CD4-positive, alpha-beta T cell (primary cell): ENCODE measurements at regions not wholly inside any gene's neighbourhood (a gene's known extent, or its start where the extent isn't known, plus 50 kb on each side); places are given as distances from the start of the nearest gene placed in this dataset.

Source experiments
- ATAC-seq: fragments of 200-7000 bp; cut with Tn5 transposase; one replicate; pipeline ENCODE4 v1.10.0; 2022; ENCODE audit warnings: mild to moderate bottlenecking; ENCODE audit not compliant: poor library complexity
- CTCF ChIA-PET: fragments of 350-600 bp; sonication (Branson Sonifier 250); formaldehyde crosslinking; loops from one replicate; lab custom pipeline; 2021; ENCODE audit warnings: antibody characterized with exemption, inconsistent platforms; lab: Charles Lee
- POLR2A ChIA-PET: fragments of 350-600 bp; sonication (Branson Sonifier 250); formaldehyde crosslinking; loops from one replicate; lab custom pipeline; 2021; ENCODE audit warnings: antibody characterized with exemption, inconsistent platforms; lab: Charles Lee
- DNase-seq, 14 experiments: peaks; one replicate each; pipeline ENCODE4 v3.0.0-alpha.2; 2013 to 2020; ENCODE audit warnings: mixed read lengths in 2 of 14
- H3K27ac ChIP-seq, 2 donors: one replicate each; pipeline versions ENCODE4 v1.5.1 to v1.7.0; 2013; ENCODE audit warnings: low read length in 2 of 2, low read depth in 1 of 2, mild to moderate bottlenecking in 1 of 2
- H3K27me3 ChIP-seq, 2 experiments: 1 replicate in 1 of 2; 2 replicates in 1 of 2; pipeline versions ENCODE4 v1.6.1 to v1.7.0; 2013; ENCODE audit warnings: low read length in 2 of 2, control low read depth in 1 of 2, mild to moderate bottlenecking in 1 of 2, moderate library complexity in 1 of 2; ENCODE audit not compliant: insufficient read depth in 2 of 2, control insufficient read depth in 1 of 2
- H3K36me3 ChIP-seq: one replicate; pipeline ENCODE4 v1.6.1; 2013; ENCODE audit warnings: low read length, control low read depth; ENCODE audit not compliant: insufficient read depth
- H3K4me1 ChIP-seq: one replicate; pipeline ENCODE4 v1.6.1; 2013; ENCODE audit warnings: low read length, control low read depth; ENCODE audit not compliant: insufficient read depth
- H3K4me3 ChIP-seq: one replicate; pipeline ENCODE4 v1.5.1; 2013; ENCODE audit warnings: mild to moderate bottlenecking, low read length, moderate library complexity
- H3K9me3 ChIP-seq, 2 experiments: 1 replicate in 1 of 2; 2 replicates in 1 of 2; pipeline versions ENCODE4 v1.6.1 to v1.7.0; 2013; ENCODE audit warnings: low read length in 2 of 2, mild to moderate bottlenecking in 2 of 2, control low read depth in 1 of 2, moderate library complexity in 1 of 2; ENCODE audit not compliant: control insufficient read depth in 1 of 2, insufficient read depth in 1 of 2
- H3K27ac Mint-ChIP-seq: one replicate; pipeline ENCODE4 v1.8.0; 2020; ENCODE audit warnings: mixed read lengths
- H3K27me3 Mint-ChIP-seq: one replicate; pipeline ENCODE4 v1.8.0; 2021; ENCODE audit warnings: mixed read lengths
- H3K36me3 Mint-ChIP-seq: one replicate; pipeline ENCODE4 v1.8.0; 2021; ENCODE audit warnings: low read depth, mixed read lengths
- H3K4me1 Mint-ChIP-seq: one replicate; pipeline ENCODE4 v1.8.0; 2021; ENCODE audit warnings: low read depth, mixed read lengths
- H3K4me3 Mint-ChIP-seq: one replicate; pipeline ENCODE4 v1.8.0; 2020; ENCODE audit warnings: mild to moderate bottlenecking, mixed read lengths
- H3K9me3 Mint-ChIP-seq: one replicate; pipeline ENCODE4 v1.8.0; 2020; ENCODE audit warnings: mixed read lengths
- intact Hi-C, 2 experiments: fragments of 100-400 bp; cut with DNase I in 1 of 2; cut with micrococcal nuclease in 1 of 2; formaldehyde crosslinking; loops; one replicate each; pipeline versions ENCODE4 v1.15.1 to v1.9.0; 2023 to 2025; cut with DNase I, micrococcal nuclease
- TF ChIP-seq, protein P1 (sequence below): fragments of 200-600 bp; IDR thresholded peaks from one replicate; pipeline ENCODE4 v1.8.0; 2022; ENCODE audit warnings: antibody characterized with exemption, mild to moderate bottlenecking

DNA sequence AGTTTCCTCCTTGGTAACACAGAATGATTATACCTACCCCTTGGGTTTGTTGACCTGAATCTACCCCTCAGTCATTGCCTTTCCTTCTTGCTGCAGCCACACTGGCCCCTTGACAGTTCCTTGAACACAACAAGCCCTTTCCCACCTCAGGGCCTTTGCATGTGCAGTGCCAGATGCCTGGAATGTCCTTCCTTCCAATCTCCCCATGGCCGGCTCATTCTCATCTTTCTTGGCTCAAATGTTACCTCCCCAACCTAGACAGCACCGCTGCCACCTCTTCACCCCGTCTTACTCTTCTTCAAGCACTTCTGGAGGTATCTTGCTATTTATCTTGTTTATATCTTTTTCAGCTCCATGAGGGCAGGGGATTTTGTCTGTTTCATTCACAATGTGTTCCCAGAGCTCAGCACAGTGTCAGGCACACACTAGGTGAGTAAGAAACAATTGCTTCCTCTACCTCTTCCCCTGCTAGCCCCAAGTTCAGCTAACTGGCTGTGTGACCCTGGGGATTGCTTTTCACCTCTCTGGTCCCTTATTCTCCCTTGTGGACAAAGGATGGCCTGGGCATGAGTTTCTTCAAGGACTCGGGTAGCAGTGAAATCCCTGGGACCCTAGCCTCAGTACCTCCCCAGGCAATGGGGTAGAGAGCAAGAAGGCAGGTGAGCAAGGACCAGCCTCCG is 121.5 kb downstream of the CEBPB start:
- POLR2A ChIA-PET, result no interaction called here
- peaks cover 13% of the 10 kb centered on the region for H3K27me3 Mint-ChIP-seq
- no peak overlapping the region for H3K27ac ChIP-seq
- no peaks in the 10 kb centered on the region for H3K27me3 ChIP-seq
- H3K36me3 Mint-ChIP-seq, result no peaks in the 10 kb centered on the region
- intact Hi-C loops, result no loop called here
- no peak overlapping the region for H3K27ac Mint-ChIP-seq
- ATAC-seq (no peak), DNase-seq (no peak)
- no peaks in the 10 kb centered on the region for H3K36me3 ChIP-seq
- H3K4me3 ChIP-seq, result no peak overlapping the region
- no peaks in the 10 kb centered on the region for H3K9me3 Mint-ChIP-seq
- TF ChIP-seq, protein P1, sequence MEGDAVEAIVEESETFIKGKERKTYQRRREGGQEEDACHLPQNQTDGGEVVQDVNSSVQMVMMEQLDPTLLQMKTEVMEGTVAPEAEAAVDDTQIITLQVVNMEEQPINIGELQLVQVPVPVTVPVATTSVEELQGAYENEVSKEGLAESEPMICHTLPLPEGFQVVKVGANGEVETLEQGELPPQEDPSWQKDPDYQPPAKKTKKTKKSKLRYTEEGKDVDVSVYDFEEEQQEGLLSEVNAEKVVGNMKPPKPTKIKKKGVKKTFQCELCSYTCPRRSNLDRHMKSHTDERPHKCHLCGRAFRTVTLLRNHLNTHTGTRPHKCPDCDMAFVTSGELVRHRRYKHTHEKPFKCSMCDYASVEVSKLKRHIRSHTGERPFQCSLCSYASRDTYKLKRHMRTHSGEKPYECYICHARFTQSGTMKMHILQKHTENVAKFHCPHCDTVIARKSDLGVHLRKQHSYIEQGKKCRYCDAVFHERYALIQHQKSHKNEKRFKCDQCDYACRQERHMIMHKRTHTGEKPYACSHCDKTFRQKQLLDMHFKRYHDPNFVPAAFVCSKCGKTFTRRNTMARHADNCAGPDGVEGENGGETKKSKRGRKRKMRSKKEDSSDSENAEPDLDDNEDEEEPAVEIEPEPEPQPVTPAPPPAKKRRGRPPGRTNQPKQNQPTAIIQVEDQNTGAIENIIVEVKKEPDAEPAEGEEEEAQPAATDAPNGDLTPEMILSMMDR, result no peak
- no peaks in the 10 kb centered on the region for H3K4me1 ChIP-seq
- H3K4me1 Mint-ChIP-seq, result no peaks in the 10 kb centered on the region
- H3K4me3 Mint-ChIP-seq, result no peak overlapping the region
- CTCF ChIA-PET, result no interaction called here
- no peaks in the 10 kb centered on the region for H3K9me3 ChIP-seq

DNA sequence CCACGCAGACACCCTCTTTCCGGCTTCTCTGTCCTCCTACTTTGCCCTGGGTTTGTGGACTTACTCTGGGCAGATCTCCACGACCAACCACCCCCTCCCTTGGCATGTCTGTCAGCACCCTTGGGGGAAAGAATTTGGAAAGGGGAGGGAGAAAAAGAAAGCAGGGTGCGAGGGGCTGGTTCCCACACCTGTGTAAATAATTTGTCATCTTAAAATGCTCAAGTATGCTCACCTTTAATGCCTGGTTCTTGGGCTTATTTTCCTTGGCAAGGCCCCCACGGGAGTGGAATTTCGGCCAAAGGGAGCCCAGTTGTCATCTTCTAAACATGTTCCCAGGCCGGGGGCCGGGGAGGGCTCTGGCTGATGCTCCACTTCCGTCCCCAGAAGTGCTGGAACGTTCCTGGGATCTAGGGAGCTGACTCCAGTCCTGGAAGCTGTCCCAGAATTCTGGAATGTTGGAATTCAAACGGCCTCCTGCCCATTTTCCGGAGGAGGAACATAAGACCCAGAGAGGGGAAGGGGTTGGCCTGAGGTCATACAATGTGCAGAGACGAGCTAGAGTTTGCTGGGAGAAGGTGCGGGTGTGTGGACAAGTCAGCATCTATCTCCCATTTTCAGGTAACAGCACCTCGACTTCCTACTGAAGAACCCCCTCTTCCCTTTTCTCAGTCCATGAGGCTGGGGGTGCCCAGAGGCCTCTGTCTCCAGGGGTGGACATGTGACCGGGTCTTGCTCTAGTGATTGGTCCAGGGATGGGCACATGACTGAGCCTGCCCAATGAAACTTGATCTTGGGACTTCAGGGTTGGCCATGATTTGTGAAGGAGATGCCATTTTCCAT is 122.3 kb downstream of the CEBPB start:
- POLR2A ChIA-PET, result interaction anchor here (0.6 kb wide), 1 partner anchor 29 kb away, joined by 3 read pairs; no protein-coding TSS in a partner anchor

DNA sequence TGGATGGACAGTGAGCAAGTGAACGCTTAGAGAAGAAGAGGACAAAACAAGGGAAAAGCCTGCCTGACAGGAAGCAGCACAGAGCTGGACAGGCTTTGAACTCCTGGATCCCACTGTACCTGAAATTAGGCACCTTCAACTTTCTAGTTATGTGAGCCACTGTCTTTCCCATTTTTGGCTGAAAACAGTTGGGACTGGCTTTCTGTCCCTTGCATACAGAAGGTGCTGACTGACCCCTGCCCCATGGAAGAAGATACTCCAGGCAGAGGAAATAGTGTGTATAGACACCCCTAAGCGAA is 122.8 kb downstream of the CEBPB start:
- TF ChIP-seq, protein P1, result no peak

More for the DNA sequence above, 122.3 kb downstream of the CEBPB start:
- ATAC-seq, result no peak
- intact Hi-C loops, result no loop called here
- Mint-ChIP-seq H3K4me3 (no peak overlapping the region), H3K36me3 (no peaks in the 10 kb centered on the region), H3K27ac (no peak overlapping the region), H3K27me3 (peaks cover 13% of the 10 kb centered on the region), H3K9me3 (no peaks in the 10 kb centered on the region), H3K4me1 (no peaks in the 10 kb centered on the region)
- CTCF ChIA-PET, result no interaction called here
- H3K27ac ChIP-seq, result no peak overlapping the region
- H3K27me3 ChIP-seq, result no peaks in the 10 kb centered on the region
- no peak overlapping the region for H3K4me3 ChIP-seq
- TF ChIP-seq, protein P1, result no peak
- no peaks in the 10 kb centered on the region for H3K36me3 ChIP-seq
- no peak for DNase-seq
- no peaks in the 10 kb centered on the region for H3K9me3 ChIP-seq
- H3K4me1 ChIP-seq, result no peaks in the 10 kb centered on the region

More for the DNA sequence above, 122.8 kb downstream of the CEBPB start:
- H3K4me1 Mint-ChIP-seq, result no peaks in the 10 kb centered on the region
- no peak overlapping the region for H3K27ac ChIP-seq
- H3K27me3 Mint-ChIP-seq, result peaks cover 13% of the 10 kb centered on the region
- no peaks in the 10 kb centered on the region for H3K4me1 ChIP-seq
- H3K9me3 Mint-ChIP-seq, result no peaks in the 10 kb centered on the region
- H3K9me3 ChIP-seq, result no peaks in the 10 kb centered on the region
- intact Hi-C loops, result no loop called here
- H3K36me3 Mint-ChIP-seq, result no peaks in the 10 kb centered on the region
- CTCF ChIA-PET, result no interaction called here
- POLR2A ChIA-PET, result interaction anchor here (0.6 kb wide), 1 partner anchor 30 kb away, joined by 3 read pairs; no protein-coding TSS in a partner anchor
- H3K4me3 Mint-ChIP-seq, result no peak overlapping the region
- H3K27me3 ChIP-seq, result no peaks in the 10 kb centered on the region
- no peak for DNase-seq
- H3K36me3 ChIP-seq, result no peaks in the 10 kb centered on the region
- H3K27ac Mint-ChIP-seq, result no peak overlapping the region
- H3K4me3 ChIP-seq, result no peak overlapping the region
- no peak for ATAC-seq
